GM12878 (cell line): ENCODE measurements at regions not wholly inside any gene's neighbourhood (a gene's known extent, or its start where the extent isn't known, plus 50 kb on each side); places are given as distances from the start of the nearest gene placed in this dataset.

Experiments
- MXI1 ChIP-seq: fragments of 150-350 bp; IDR thresholded peaks from 2 replicates; pipeline ENCODE4 v1.6.1; 2011; ENCODE audit warnings: low read depth, mild to moderate bottlenecking, inconsistent platforms, low read length, improper control_type of control experiment
- NFIC ChIP-seq: IDR thresholded peaks from 2 replicates; pipeline ENCODE4 v1.6.1; 2012; ENCODE audit warnings: low read depth, mild to moderate bottlenecking, inconsistent platforms, low read length, moderate library complexity

DNA sequence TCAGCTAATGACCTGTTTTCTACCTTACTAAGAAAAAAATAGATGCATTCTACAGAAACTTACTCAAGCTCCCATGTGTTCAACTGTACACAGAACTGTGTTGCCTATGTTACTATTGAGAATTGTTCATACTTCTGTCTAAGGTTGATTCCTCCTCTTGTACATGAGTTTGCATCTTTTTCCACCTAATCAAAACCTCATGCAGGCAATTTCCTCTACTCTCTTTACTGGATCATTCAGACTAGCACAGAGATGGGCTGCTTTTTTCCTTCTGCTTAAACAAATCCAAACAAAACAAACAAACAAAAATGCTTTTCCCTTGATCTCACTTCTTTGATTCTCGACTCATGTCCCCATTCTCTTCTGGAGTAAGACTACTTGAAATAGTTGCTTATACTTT lies 58.8 kb upstream of the PTGFR start:
- TF ChIP-seq NFIC, result no peak
- TF ChIP-seq MXI1, result no peak
